ENCODE measurements at regions not wholly inside any gene's neighbourhood (a gene's known extent, or its start where the extent isn't known, plus 50 kb on each side); places are given as distances from the start of the nearest gene placed in this dataset.

DNA sequence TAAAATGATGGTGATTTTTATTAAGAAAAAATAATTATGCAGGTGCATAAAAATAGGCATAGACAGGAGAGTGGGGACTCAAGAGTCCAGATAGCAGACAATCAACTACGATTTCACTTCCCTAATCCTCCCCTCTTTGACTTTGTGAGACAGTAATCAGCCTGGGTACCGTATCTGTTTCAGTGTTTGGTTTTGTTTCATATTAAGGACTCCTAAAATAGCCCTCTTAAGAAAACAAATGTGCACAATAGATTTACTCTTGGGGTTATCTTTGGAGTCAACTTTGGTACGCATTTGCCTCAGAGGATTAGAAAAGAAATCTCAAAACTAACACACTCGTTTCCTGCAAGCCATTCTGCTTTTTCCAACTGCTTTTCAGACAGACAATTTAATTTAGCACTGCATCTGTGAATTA, 96.3 kb downstream of the ZNF608 start:
- H3K36me3 ChIP-seq, result peaks cover 0 to 5% (median 0%) of the 10 kb centered on the region in 3 donors
- H3K27me3 ChIP-seq, result no peaks in the 10 kb centered on the region
- ATAC-seq (peak in 1 of 4 donors; percentile 5), DNase-seq (no peak), FAIRE-seq (no peak)
- 6 to 9% methylated on average over 4 of the region's 4 CpGs for WGBS, 2 donors
- peak overlapping the region in 1 of 4 donors; percentile 21 for H3K4me3 ChIP-seq
- TF ChIP-seq, protein P1, sequence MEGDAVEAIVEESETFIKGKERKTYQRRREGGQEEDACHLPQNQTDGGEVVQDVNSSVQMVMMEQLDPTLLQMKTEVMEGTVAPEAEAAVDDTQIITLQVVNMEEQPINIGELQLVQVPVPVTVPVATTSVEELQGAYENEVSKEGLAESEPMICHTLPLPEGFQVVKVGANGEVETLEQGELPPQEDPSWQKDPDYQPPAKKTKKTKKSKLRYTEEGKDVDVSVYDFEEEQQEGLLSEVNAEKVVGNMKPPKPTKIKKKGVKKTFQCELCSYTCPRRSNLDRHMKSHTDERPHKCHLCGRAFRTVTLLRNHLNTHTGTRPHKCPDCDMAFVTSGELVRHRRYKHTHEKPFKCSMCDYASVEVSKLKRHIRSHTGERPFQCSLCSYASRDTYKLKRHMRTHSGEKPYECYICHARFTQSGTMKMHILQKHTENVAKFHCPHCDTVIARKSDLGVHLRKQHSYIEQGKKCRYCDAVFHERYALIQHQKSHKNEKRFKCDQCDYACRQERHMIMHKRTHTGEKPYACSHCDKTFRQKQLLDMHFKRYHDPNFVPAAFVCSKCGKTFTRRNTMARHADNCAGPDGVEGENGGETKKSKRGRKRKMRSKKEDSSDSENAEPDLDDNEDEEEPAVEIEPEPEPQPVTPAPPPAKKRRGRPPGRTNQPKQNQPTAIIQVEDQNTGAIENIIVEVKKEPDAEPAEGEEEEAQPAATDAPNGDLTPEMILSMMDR (IDR thresholded peaks at IDR 0.05), result no peak
- peak overlapping the region in 2 of 4 donors; percentile 86 to 87 for H3K27ac ChIP-seq
- peaks cover 15 to 44% (median 15%) of the 10 kb centered on the region in 3 donors for H3K4me1 ChIP-seq
- no peaks in the 10 kb centered on the region for H3K9me3 ChIP-seq
- intact Hi-C loops (cut with DNase I), result no loop called here

- Histone ChIP-seq H3K9me3 (no peaks in the 10 kb centered on the region), H3K27ac (peak overlapping the region in 3 of 4 donors; percentile 11 to 87 (median 86)), H3K27me3 (no peaks in the 10 kb centered on the region), H3K4me3 (peak overlapping the region in 1 of 4 donors; percentile 21), H3K4me1 (peaks cover 11 to 43% (median 14%) of the 10 kb centered on the region in 3 donors), H3K36me3 (peaks cover 0 to 5% (median 0%) of the 10 kb centered on the region in 3 donors)
- FAIRE-seq (no peak), ATAC-seq (peak in 3 of 4 donors; percentile 45 to 73 (median 50)), DNase-seq (peak in 3 of 6 donors; percentile 31 to 65 (median 34))
- intact Hi-C loops (cut with DNase I), result no loop called here
- WGBS, 2 donors, result 26 to 29% methylated on average over 11 of the region's 11 CpGs
- TF ChIP-seq, protein P1 (IDR thresholded peaks at IDR 0.05), result no peak
Observed at GRCh38 chr5:124649491-124650146, 96.8 kb downstream of the ZNF608 start.

DNA sequence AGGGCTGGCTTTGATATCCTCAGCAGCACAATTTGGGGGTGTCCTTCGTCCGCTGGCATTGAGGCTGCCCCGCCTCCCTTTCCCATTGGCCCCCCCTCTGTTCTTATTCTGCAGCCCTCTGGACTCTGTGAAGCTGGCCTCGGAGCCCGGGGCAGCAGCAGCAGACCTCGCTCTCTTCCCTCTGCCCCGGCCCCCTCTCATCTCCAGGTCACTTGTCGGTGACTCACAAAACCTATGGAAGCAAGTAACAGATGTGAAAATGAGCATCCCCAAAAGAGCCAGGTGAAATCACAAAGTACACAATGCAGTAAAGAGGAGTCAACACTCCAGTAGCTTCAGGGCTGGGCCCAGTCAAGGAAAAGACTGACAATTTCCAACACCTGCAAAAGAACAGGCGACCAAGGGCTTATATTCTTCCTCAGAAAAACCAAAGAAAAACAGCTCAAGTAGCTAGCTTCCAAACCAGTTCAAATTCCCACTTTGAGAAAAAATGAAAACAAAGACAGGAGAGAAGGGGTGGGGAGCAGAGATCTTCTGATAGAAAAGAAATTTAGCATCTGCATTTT, 97.5 kb downstream of the ZNF608 start:
- WGBS, 2 donors, result 82 to 94% methylated on average over 9 of the region's 9 CpGs
- FAIRE-seq (no peak), ATAC-seq (no peak), DNase-seq (no peak)
- intact Hi-C loops (cut with DNase I), result no loop called here
- TF ChIP-seq, protein P1 (IDR thresholded peaks at IDR 0.05), result no peak
- Histone ChIP-seq H3K36me3 (peaks cover 0 to 5% (median 0%) of the 10 kb centered on the region in 3 donors), H3K4me1 (peaks cover 11 to 43% (median 14%) of the 10 kb centered on the region in 3 donors), H3K9me3 (no peaks in the 10 kb centered on the region), H3K4me3 (no peak overlapping the region), H3K27ac (peak overlapping the region in 3 of 4 donors; percentile 11 to 87 (median 86)), H3K27me3 (no peaks in the 10 kb centered on the region)

- WGBS, 2 donors, result 96 to 97% methylated on average over 8 of the region's 8 CpGs
- no peak for FAIRE-seq
- H3K27ac ChIP-seq, result no peak overlapping the region
- no peaks in the 10 kb centered on the region for H3K27me3 ChIP-seq
- no peaks in the 10 kb centered on the region for H3K9me3 ChIP-seq
- peaks cover 0 to 20% (median 0%) of the 10 kb centered on the region in 3 donors for H3K36me3 ChIP-seq
- no peak for DNase-seq
- TF ChIP-seq, protein P1 (IDR thresholded peaks at IDR 0.05), result no peak
- H3K4me1 ChIP-seq, result peaks cover 7 to 34% (median 14%) of the 10 kb centered on the region in 3 donors
- intact Hi-C loops (cut with DNase I), result no loop called here
- ATAC-seq, result no peak
- no peak overlapping the region for H3K4me3 ChIP-seq
Observed at GRCh38 chr5:124647352-124647751, 99.1 kb downstream of the ZNF608 start.

DNA sequence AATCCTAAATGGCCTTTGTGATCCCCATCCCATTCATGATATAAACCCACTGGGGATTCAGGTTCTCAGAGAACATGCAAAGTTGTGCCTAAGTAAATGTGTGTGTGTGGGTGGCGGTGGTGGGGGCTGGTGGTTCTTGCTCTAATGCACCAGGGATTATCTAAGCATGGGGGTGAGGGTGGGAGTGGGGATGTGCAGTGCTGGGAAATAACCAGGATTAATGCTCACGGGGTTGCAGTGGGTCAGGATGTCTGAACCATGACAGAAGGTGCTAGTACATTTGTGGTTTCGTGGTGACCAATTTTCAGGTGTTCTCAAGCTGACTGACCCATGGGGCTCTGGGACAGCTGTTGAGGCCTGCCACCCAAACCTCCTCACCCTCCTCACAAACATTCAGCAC, 101.0 kb downstream of the ZNF608 start:
- H3K4me1 ChIP-seq, result peaks cover 11 to 29% (median 28%) of the 10 kb centered on the region in 3 donors
- ATAC-seq (no peak), FAIRE-seq (no peak), DNase-seq (no peak)
- H3K27ac ChIP-seq, result no peak overlapping the region
- H3K9me3 ChIP-seq, result no peaks in the 10 kb centered on the region
- 92 to 98% methylated on average over 3 of the region's 3 CpGs for WGBS, 2 donors
- no peak overlapping the region for H3K4me3 ChIP-seq
- peaks cover 0 to 20% (median 0%) of the 10 kb centered on the region in 3 donors for H3K36me3 ChIP-seq
- TF ChIP-seq, protein P1 (IDR thresholded peaks at IDR 0.05), result no peak
- H3K27me3 ChIP-seq, result no peaks in the 10 kb centered on the region
- intact Hi-C loops (cut with DNase I), result no loop called here
